Neural cell (in vitro differentiated cells): ENCODE measurements at regions not wholly inside any gene's neighbourhood (a gene's known extent, or its start where the extent isn't known, plus 50 kb on each side); places are given as distances from the start of the nearest gene placed in this dataset.

Experiments
- H2AFZ ChIP-seq: fragments of 200-600, 300-800 bp; sonication (generic), shearing (Covaris generic); 2 replicates; pipeline ENCODE4 v1.6.0; 2014; ENCODE audit warnings: low read depth, mild to moderate bottlenecking, antibody characterized with exemption, low read length, moderate library complexity
- H3F3A ChIP-seq: fragments of 200-600 bp; shearing (Covaris generic); 2 replicates; pipeline ENCODE4 v1.6.1; 2016; ENCODE audit warnings: mild to moderate bottlenecking, moderate library complexity, mixed read lengths, antibody characterized with exemption, low read length; ENCODE audit not compliant: insufficient read depth, poor library complexity, severe bottlenecking
- H3K27ac ChIP-seq: fragments of 200-600, 300-800 bp; sonication (generic), shearing (Covaris generic); 2 replicates; pipeline ENCODE4 v1.5.1; 2014; ENCODE audit warnings: mild to moderate bottlenecking, low read length, moderate library complexity
- H3K27me3 ChIP-seq: fragments of 300-800, 200-600 bp; sonication (generic), shearing (Covaris generic); 2 replicates; pipeline ENCODE4 v1.6.0; 2014; ENCODE audit warnings: mild to moderate bottlenecking, low read depth, low read length, moderate library complexity; ENCODE audit not compliant: insufficient read depth
- H3K36me3 ChIP-seq: fragments of 300-800, 200-600 bp; sonication (generic), shearing (Covaris generic); 2 replicates; pipeline ENCODE4 v1.5.1; 2014; ENCODE audit warnings: mild to moderate bottlenecking, antibody characterized with exemption, low read length, moderate library complexity; ENCODE audit not compliant: insufficient read depth
- H3K4me2 ChIP-seq: fragments of 300-800, 200-600 bp; sonication (generic), shearing (Covaris generic); 2 replicates; pipeline ENCODE4 v1.6.0; 2014; ENCODE audit warnings: mild to moderate bottlenecking, low read length
- H3K4me3 ChIP-seq: fragments of 300-800, 200-600 bp; sonication (generic), shearing (Covaris generic); 2 replicates; pipeline ENCODE4 v1.5.1; 2014; ENCODE audit warnings: mild to moderate bottlenecking, low read length, moderate library complexity
- H3K79me2 ChIP-seq: fragments of 200-600 bp; shearing (Covaris generic); replicated peaks from 2 replicates; pipeline ENCODE4 v1.6.0; 2014; ENCODE audit warnings: mild to moderate bottlenecking, low read length, moderate library complexity; ENCODE audit not compliant: insufficient read depth
- H3K9ac ChIP-seq: fragments of 300-800, 200-600 bp; sonication (generic), shearing (Covaris generic); 2 replicates; pipeline ENCODE4 v1.6.1; 2016; ENCODE audit warnings: mild to moderate bottlenecking, low read length, mixed read lengths
- H3K9me2 ChIP-seq: fragments of 200-600 bp; shearing (Covaris generic); 2 replicates; pipeline ENCODE4 v1.6.1; 2016; ENCODE audit warnings: mild to moderate bottlenecking, low read length, mixed read lengths; ENCODE audit not compliant: insufficient read depth
- H3K9me3 ChIP-seq: fragments of 200-600, 300-800 bp; sonication (generic), shearing (Covaris generic); 2 replicates; pipeline ENCODE4 v1.6.1; 2016; ENCODE audit warnings: mild to moderate bottlenecking, mixed run types, low read length, moderate library complexity, mixed read lengths
- H4K20me1 ChIP-seq: fragments of 200-600 bp; shearing (Covaris generic); 2 replicates; pipeline ENCODE4 v1.6.1; 2016; ENCODE audit warnings: mild to moderate bottlenecking, mixed run types; ENCODE audit not compliant: insufficient read depth
- EP300 ChIP-seq: fragments of 450-650 bp; conservative IDR thresholded peaks from 2 replicates; pipeline ENCODE4 v1.6.1; 2014; ENCODE audit warnings: antibody characterized with exemption, mild to moderate bottlenecking, moderate library complexity; ENCODE audit not compliant: poor library complexity, severe bottlenecking
- EZH2 ChIP-seq: fragments of 200-600, 300-800 bp; shearing (Covaris generic), sonication (generic); IDR thresholded peaks from 2 replicates; pipeline ENCODE4 v1.6.1; 2014; ENCODE audit warnings: antibody characterized with exemption, low read length, borderline replicate concordance, mild to moderate bottlenecking; ENCODE audit not compliant: insufficient read depth, poor library complexity, severe bottlenecking
- MXI1 ChIP-seq: fragments of 450-650 bp; conservative IDR thresholded peaks from 2 replicates; pipeline ENCODE4 v1.6.1; 2014; ENCODE audit warnings: antibody characterized with exemption, mild to moderate bottlenecking; ENCODE audit not compliant: poor library complexity, severe bottlenecking
- POLR2AphosphoS5 ChIP-seq: IDR thresholded peaks from 2 replicates; pipeline ENCODE4 v1.6.1; 2012
- RAD21 ChIP-seq: fragments of 450-650 bp; conservative IDR thresholded peaks from 2 replicates; pipeline ENCODE4 v1.6.1; 2014; ENCODE audit warnings: antibody characterized with exemption, mild to moderate bottlenecking, moderate library complexity
- SMC3 ChIP-seq: fragments of 450-650 bp; conservative IDR thresholded peaks from 2 replicates; pipeline ENCODE4 v1.6.1; 2014; ENCODE audit warnings: antibody characterized with exemption, mild to moderate bottlenecking, moderate library complexity; ENCODE audit not compliant: poor library complexity
- TAF1 ChIP-seq: IDR thresholded peaks from 2 replicates; pipeline ENCODE4 v1.6.1; 2012; ENCODE audit warnings: low read depth
- TF ChIP-seq, protein P1 (sequence below): IDR thresholded peaks from 2 replicates; pipeline ENCODE4 v1.6.1; 2012; ENCODE audit warnings: borderline replicate concordance
- TF ChIP-seq, protein P2 (sequence below): fragments of 450-650 bp; IDR thresholded peaks from 2 replicates; pipeline ENCODE4 v1.5.1; 2014; ENCODE audit warnings: antibody characterized with exemption, mild to moderate bottlenecking, moderate library complexity; ENCODE audit not compliant: poor library complexity, severe bottlenecking

DNA sequence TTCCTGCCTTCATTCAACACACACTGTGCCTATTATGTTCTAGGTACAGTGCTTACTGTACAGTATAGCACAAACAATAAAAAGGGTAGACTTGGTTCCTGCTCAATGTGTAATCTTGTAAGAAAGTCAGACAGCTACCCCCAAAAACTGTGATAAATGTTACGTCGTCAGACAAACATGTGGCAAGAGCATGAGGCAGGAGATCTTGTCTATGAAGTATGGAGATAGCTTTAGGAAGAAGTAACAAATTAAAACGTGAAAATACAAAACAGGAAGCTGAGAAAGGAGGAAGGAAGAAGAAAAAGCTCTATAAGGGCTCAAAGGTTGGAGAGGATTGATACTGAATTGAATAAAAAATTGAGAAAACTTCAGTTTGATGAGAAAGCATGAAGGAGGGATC, 276.2 kb upstream of the HNRNPA3 start:
- Histone ChIP-seq H3K9ac (no peak overlapping the region), H3K4me3 (no peak overlapping the region), H2AFZ (no peak overlapping the region), H3K36me3 (no peaks in the 10 kb centered on the region), H3K9me3 (no peaks in the 10 kb centered on the region), H3K9me2 (no peaks in the 10 kb centered on the region), H3K27me3 (no peaks in the 10 kb centered on the region), H4K20me1 (no peaks in the 10 kb centered on the region), H3K79me2 (no peaks in the 10 kb centered on the region), H3F3A (no peaks in the 10 kb centered on the region), H3K27ac (no peak overlapping the region), H3K4me2 (no peak overlapping the region)
- TF ChIP-seq SMC3 (no peak), POLR2AphosphoS5 (no peak), TAF1 (no peak), MXI1 (no peak), EZH2 (no peak), EP300 (no peak), RAD21 (no peak)
- TF ChIP-seq, protein P1, sequence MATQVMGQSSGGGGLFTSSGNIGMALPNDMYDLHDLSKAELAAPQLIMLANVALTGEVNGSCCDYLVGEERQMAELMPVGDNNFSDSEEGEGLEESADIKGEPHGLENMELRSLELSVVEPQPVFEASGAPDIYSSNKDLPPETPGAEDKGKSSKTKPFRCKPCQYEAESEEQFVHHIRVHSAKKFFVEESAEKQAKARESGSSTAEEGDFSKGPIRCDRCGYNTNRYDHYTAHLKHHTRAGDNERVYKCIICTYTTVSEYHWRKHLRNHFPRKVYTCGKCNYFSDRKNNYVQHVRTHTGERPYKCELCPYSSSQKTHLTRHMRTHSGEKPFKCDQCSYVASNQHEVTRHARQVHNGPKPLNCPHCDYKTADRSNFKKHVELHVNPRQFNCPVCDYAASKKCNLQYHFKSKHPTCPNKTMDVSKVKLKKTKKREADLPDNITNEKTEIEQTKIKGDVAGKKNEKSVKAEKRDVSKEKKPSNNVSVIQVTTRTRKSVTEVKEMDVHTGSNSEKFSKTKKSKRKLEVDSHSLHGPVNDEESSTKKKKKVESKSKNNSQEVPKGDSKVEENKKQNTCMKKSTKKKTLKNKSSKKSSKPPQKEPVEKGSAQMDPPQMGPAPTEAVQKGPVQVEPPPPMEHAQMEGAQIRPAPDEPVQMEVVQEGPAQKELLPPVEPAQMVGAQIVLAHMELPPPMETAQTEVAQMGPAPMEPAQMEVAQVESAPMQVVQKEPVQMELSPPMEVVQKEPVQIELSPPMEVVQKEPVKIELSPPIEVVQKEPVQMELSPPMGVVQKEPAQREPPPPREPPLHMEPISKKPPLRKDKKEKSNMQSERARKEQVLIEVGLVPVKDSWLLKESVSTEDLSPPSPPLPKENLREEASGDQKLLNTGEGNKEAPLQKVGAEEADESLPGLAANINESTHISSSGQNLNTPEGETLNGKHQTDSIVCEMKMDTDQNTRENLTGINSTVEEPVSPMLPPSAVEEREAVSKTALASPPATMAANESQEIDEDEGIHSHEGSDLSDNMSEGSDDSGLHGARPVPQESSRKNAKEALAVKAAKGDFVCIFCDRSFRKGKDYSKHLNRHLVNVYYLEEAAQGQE: no peak
- TF ChIP-seq, protein P2, sequence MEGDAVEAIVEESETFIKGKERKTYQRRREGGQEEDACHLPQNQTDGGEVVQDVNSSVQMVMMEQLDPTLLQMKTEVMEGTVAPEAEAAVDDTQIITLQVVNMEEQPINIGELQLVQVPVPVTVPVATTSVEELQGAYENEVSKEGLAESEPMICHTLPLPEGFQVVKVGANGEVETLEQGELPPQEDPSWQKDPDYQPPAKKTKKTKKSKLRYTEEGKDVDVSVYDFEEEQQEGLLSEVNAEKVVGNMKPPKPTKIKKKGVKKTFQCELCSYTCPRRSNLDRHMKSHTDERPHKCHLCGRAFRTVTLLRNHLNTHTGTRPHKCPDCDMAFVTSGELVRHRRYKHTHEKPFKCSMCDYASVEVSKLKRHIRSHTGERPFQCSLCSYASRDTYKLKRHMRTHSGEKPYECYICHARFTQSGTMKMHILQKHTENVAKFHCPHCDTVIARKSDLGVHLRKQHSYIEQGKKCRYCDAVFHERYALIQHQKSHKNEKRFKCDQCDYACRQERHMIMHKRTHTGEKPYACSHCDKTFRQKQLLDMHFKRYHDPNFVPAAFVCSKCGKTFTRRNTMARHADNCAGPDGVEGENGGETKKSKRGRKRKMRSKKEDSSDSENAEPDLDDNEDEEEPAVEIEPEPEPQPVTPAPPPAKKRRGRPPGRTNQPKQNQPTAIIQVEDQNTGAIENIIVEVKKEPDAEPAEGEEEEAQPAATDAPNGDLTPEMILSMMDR: no peak

DNA sequence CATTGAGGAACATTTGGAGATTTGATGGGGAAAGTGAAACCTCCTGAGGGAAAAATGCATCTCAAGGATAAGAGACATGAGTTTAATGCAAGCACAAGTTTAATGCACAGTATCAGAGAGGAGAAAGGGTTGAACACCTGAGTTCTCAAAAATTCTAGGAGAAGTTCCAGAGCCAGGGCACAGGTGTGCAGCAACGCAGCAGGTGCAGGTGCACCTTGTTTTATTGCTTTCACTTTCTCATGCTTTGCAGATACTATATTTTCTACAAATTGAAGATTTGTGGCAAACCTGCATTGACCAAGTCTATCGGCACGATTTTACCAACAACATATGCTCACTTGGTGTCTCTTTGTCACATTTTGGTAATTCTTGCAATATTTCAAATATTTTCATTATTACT, 267.6 kb upstream of the HNRNPA3 start:
- H3K9me2 ChIP-seq: no peaks in the 10 kb centered on the region
- TF ChIP-seq RAD21: no peak
- TF ChIP-seq, protein P1: no peak
- TF ChIP-seq EZH2: no peak
- no peak for TF ChIP-seq MXI1
- TF ChIP-seq SMC3: no peak
- TF ChIP-seq TAF1: no peak
- TF ChIP-seq POLR2AphosphoS5: no peak
- H3K4me2 ChIP-seq: no peak overlapping the region
- no peaks in the 10 kb centered on the region for H3K27me3 ChIP-seq
- H3K4me3 ChIP-seq: no peak overlapping the region
- no peaks in the 10 kb centered on the region for H4K20me1 ChIP-seq
- no peaks in the 10 kb centered on the region for H3F3A ChIP-seq
- H3K36me3 ChIP-seq: no peaks in the 10 kb centered on the region
- H3K9me3 ChIP-seq: no peaks in the 10 kb centered on the region
- H3K79me2 ChIP-seq: no peaks in the 10 kb centered on the region
- no peak overlapping the region for H3K27ac ChIP-seq
- no peak overlapping the region for H3K9ac ChIP-seq
- H2AFZ ChIP-seq: no peak overlapping the region
